GM12878 (cell line): ENCODE measurements at regions not wholly inside any gene's neighbourhood (a gene's known extent, or its start where the extent isn't known, plus 50 kb on each side); places are given as distances from the start of the nearest gene placed in this dataset.
"Not testable (repeated sequence)": the region's sequence is repeated elsewhere in the genome, so short reads cannot be mapped to it uniquely, and the experiment has no call there.

Source experiments
- ATAC-seq: fragments of 200-7000 bp; cut with Tn5 transposase; 3 replicates; pipeline ENCODE4 v1.9.1; 2020; ENCODE audit warnings: mild to moderate bottlenecking, moderate library complexity
- BruUV-seq: library from RNA; stranded (reverse); fragments of 400-500 nt; replicated peaks from 2 replicates; lab custom pipeline; 2021; lab: Mats Ljungman, UMichigan
- CTCF ChIA-PET: fragments of 300-600 bp; sonication (Branson Sonifier 250); formaldehyde crosslinking; extraction: SDS; loops from one replicate; lab custom pipeline; 2021; ENCODE audit warnings: inconsistent platforms; lab: Yijun Ruan, JAX
- POLR2A ChIA-PET: fragments of 350-600 bp; formaldehyde crosslinking; extraction: SDS; loops from one replicate; lab custom pipeline; 2021; ENCODE audit warnings: inconsistent platforms; lab: Charles Lee
- RAD21 ChIA-PET: fragments of 300-600 bp; sonication (Branson Sonifier 250); formaldehyde crosslinking; loops from one replicate; lab custom pipeline; 2023; ENCODE audit warnings: antibody characterized with exemption; ENCODE audit not compliant: unreplicated experiment; lab: Charles Lee
- SMC1A ChIA-PET: fragments of 300-600 bp; sonication (Branson Sonifier 250); formaldehyde crosslinking; loops from one replicate; lab custom pipeline; 2023; ENCODE audit not compliant: unreplicated experiment, uncharacterized antibody; lab: Charles Lee
- DNase-seq: peaks from one replicate; pipeline ENCODE4 v3.0.0-alpha.2; 2011; ENCODE audit warnings: low read depth, low spot score
- FAIRE-seq: peaks from 3 replicates; lab custom pipeline; 2011; peaks lifted over from hg19 to GRCh38; lab: Jason Lieb, UNC
- H2AFZ ChIP-seq: 2 replicates; pipeline ENCODE4 v1.6.0; 2011; ENCODE audit warnings: low read depth, low read length, control low read depth; ENCODE audit not compliant: control insufficient read depth
- H3K27ac ChIP-seq: 2 replicates; pipeline ENCODE4 v1.5.1; 2011; ENCODE audit warnings: control low read depth; ENCODE audit not compliant: control insufficient read depth, insufficient read depth
- H3K27me3 ChIP-seq, 2 experiments: replicated peaks in 1 of 2; 2 replicates each; pipeline versions ENCODE4 v1.6.0 to v1.6.1; 2011; ENCODE audit warnings: low read length in 1 of 2; ENCODE audit not compliant: control insufficient read depth in 2 of 2, insufficient read depth in 2 of 2
- H3K36me3 ChIP-seq, 2 experiments: 2 replicates each; pipeline ENCODE4 v1.5.1; 2011; ENCODE audit warnings: low read length in 1 of 2; ENCODE audit not compliant: control insufficient read depth in 2 of 2, insufficient read depth in 2 of 2
- H3K4me1 ChIP-seq: 2 replicates; pipeline ENCODE4 v1.6.1; 2011; ENCODE audit warnings: mild to moderate bottlenecking, low read length, moderate library complexity, mixed read lengths; ENCODE audit not compliant: control insufficient read depth, insufficient read depth
- H3K4me2 ChIP-seq: 2 replicates; pipeline ENCODE4 v1.6.0; 2011; ENCODE audit warnings: control low read depth; ENCODE audit not compliant: control insufficient read depth, insufficient read depth
- H3K4me3 ChIP-seq: fragments of 200-600 bp; sonication (generic); 2 replicates; pipeline ENCODE4 v1.5.1; 2016
- H3K79me2 ChIP-seq: 2 replicates; pipeline ENCODE4 v1.6.0; 2011; ENCODE audit warnings: low read length; ENCODE audit not compliant: control insufficient read depth, insufficient read depth
- H3K9ac ChIP-seq: 2 replicates; pipeline ENCODE4 v1.8.0; 2011; ENCODE audit warnings: low read length, control low read depth, mixed read lengths; ENCODE audit not compliant: control insufficient read depth, insufficient read depth
- H3K9me3 ChIP-seq: replicated peaks from 3 replicates; pipeline ENCODE4 v1.5.1; 2011; ENCODE audit warnings: mild to moderate bottlenecking, low read length; ENCODE audit not compliant: control insufficient read depth, insufficient read depth
- H4K20me1 ChIP-seq: 2 replicates; pipeline ENCODE4 v1.6.0; 2011; ENCODE audit not compliant: control insufficient read depth, insufficient read depth
- ATF3 ChIP-seq: IDR thresholded peaks from 2 replicates; pipeline ENCODE4 v1.6.1; 2011; ENCODE audit warnings: low read depth, mild to moderate bottlenecking, low read length, moderate library complexity, borderline replicate concordance; ENCODE audit errors: extremely low read depth
- E2F4 ChIP-seq: IDR thresholded peaks from 2 replicates; pipeline ENCODE4 v1.6.1; 2012; ENCODE audit warnings: low read depth, low read length, improper control_type of control experiment
- PRDM15 ChIP-seq: fragments of 450-650 bp; formaldehyde crosslinking; IDR thresholded peaks from 2 replicates; pipeline ENCODE4 v1.4.0; 2020; ENCODE audit warnings: mild to moderate bottlenecking, moderate library complexity
- SREBF1 ChIP-seq: IDR thresholded peaks from 2 replicates; pipeline ENCODE4 v1.6.1; 2012; ENCODE audit warnings: mild to moderate bottlenecking, low read length
- SREBF2 ChIP-seq: IDR thresholded peaks from 2 replicates; pipeline ENCODE4 v1.6.1; 2012; ENCODE audit warnings: mild to moderate bottlenecking, low read length
- YY1 ChIP-seq: IDR thresholded peaks from 2 replicates; pipeline ENCODE4 v1.6.1; 2011; ENCODE audit warnings: low read depth, mild to moderate bottlenecking, low read length
- WGBS: methylation state at CpG from one replicate; pipeline ENCODE4 v1.1.6; 2016; ENCODE audit warnings: low lambda C conversion rate; ENCODE audit not compliant: insufficient replicate concordance, insufficient coverage; ENCODE audit errors: missing lambda C conversion rate; 5-methylcytosine and 5-hydroxymethylcytosine counted together
- in situ Hi-C: fragments of 300-500 bp; cut with MboI; formaldehyde crosslinking; loops from 9 replicates; pipeline ENCODE4 v1.14.3; 2018; ENCODE audit warnings: mixed read lengths
- intact Hi-C: fragments of 100-400 bp; cut with micrococcal nuclease; formaldehyde crosslinking; loops from one replicate; pipeline ENCODE4 v1.14.2; 2022; ENCODE audit not compliant: unreplicated experiment

GRCh38 chr15:39517122-39517855, 63.6 kb upstream of the THBS1 start:
- no TSS peak for BruUV-seq
- DNase-seq: no peak
- FAIRE-seq: no peak
- ChIA-PET SMC1A (no interaction called here), RAD21 (no interaction called here), CTCF (no interaction called here), POLR2A (no interaction called here)
- in situ Hi-C loops (no loop called here), intact Hi-C loops (no loop called here)
- no peak for ATAC-seq
- no peaks in the 10 kb centered on the region for H3K4me1 ChIP-seq
- H3K27ac ChIP-seq: no peak overlapping the region
- H3K79me2 ChIP-seq: no peaks in the 10 kb centered on the region
- H3K36me3 ChIP-seq: no peaks in the 10 kb centered on the region
- no peaks in the 10 kb centered on the region for H3K27me3 ChIP-seq
- H3K4me2 ChIP-seq: no peak overlapping the region
- H4K20me1 ChIP-seq: no peaks in the 10 kb centered on the region
- no peak for TF ChIP-seq SREBF1
- TF ChIP-seq YY1: no peak
- no peak for TF ChIP-seq PRDM15 (CRISPR knock-in tag)
- no peak for TF ChIP-seq SREBF2
- no peak for TF ChIP-seq ATF3
- no peak for TF ChIP-seq E2F4
- 33% methylated on average over 6 of the region's 6 CpGs for WGBS
- no peaks in the 10 kb centered on the region; the same call in 2 of the 3 replicates for H3K9me3 ChIP-seq
- H3K4me3 ChIP-seq: no peak overlapping the region
- H2AFZ ChIP-seq: no peak overlapping the region
- H3K9ac ChIP-seq: no peak overlapping the region

GRCh38 chr15:39523968-39524367, 56.9 kb upstream of the THBS1 start:
- POLR2A ChIA-PET, H3K9ac ChIP-seq, ATAC-seq, SMC1A ChIA-PET, DNase-seq, BruUV-seq, H3K4me2 ChIP-seq, H3K4me1 ChIP-seq, H3K27me3 ChIP-seq, CTCF ChIA-PET, H3K36me3 ChIP-seq, intact Hi-C loops, FAIRE-seq, in situ Hi-C loops, RAD21 ChIA-PET, H3K4me3 ChIP-seq, H3K9me3 ChIP-seq, H3K79me2 ChIP-seq, H3K27ac ChIP-seq, H2AFZ ChIP-seq, H4K20me1 ChIP-seq: not testable (repeated sequence)
- 33% methylated on average over 5 of the region's 5 CpGs for WGBS
